ENCODE measurements at regions not wholly inside any gene's neighbourhood (a gene's known extent, or its start where the extent isn't known, plus 50 kb on each side); places are given as distances from the start of the nearest gene placed in this dataset.

DNA sequence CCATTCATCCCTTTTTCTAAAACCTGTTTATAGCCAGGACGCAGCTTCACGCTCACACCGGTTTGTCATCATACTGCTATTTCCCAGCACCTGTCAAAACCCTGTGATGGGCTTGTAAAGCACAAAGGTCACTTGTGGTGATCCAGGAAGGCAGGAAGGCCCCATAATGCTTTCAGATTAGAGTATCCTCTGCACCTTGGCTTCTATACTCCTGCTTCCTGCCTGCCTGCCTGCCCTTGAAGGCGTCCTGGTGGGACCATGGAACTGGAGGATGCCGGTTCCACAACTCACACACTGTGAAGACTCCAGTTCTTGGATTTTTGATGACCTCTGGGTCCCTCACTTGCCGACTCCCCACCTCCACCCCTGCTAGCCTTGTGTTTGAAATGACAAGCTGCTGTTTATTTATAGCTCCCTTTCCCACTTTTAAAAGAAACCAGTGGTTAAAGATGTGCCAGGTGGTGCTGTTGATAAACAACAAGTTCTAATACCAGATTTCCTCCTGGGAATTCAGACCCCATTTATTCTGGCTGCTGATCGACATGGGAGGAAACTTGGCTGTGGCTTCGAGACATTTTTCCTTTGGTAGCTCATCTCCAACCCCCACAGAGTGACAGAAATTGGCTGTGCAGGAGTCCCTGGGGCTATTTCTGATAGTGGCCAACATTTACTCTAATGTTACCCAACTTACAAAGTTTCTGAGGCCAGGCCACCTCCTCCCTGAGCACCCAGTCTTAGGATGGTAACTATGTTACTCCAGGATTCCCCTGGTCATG, 211.5 kb downstream of the KDR start:
- no peak for DNase-seq

DNA sequence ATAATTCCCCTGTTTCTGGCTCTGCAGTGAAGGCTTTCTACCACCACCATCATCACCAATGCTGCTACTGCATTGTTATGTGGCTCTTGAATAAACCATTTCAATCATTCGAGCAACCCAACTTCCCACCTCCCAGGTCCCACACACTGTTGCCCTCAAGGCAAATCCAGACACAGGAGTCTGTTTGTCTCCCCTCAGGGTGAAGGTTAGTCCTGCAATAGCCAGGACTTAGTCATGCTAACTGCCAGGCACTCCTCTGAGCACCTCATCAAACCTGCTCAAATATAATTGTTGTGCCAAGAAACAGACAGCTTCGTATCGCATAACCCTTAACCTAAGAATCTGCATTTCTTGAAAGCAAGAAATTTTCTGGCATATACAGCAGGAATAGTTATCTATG, 213.2 kb downstream of the KDR start:
- no peak for DNase-seq

DNA sequence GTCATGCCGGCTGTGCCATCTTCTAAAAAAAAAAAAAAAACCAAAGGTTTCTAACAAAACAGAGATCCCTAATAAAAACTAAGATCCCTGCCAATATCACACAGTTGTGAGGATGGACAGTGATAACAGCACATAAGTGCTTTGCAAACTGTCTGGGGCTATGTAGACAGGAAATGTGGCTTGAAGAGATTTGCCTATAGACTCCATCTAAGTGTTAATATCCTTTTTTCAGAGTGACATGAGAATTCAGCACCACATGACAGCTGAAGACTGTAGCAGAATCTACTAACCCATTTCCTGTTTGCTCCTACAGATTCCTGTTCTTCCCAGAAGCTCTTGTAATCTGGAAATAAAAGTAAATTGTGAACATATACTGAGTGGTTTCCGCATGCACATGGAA, 215.4 kb downstream of the KDR start:
- DNase-seq = no peak

DNA sequence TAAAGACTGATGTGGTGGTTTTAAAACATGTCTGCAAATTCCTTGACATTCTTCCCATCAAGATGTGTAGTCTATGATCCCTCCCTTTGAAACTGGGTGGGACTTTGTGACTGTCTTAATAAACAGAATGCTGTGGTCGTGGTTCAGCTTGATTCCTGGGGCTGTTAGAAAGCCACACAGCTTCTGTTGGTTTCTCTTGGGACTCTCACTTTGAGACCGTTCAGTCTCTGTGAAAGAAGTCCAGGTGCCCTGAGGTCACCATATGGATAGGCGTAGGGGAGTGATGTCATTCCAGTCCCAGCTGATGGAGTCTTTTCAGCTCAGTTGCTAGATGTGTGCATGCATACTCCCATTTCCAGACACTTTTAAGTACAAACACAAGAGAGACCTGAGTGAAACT, 216.6 kb downstream of the KDR start:
- DNase-seq = no peak

DNA sequence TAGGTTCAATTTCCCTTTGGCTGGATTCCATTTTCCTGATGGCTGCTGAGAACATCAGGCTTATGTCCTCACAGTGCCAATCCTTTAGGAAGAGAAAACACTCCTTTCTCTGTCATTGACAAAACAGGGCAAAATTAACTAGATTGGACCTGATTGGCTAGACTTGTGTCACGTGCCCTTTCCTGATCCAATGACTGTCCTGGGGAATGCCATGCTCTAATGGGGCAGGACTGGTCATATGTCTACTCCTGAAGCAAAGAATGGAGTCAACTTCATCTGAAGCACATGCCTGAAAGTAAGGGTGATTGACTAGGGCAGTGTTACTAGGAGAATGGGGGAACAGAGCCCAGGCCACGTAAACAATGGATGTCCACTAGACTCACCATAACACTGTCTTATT, 220.4 kb downstream of the KDR start:
- no peak for DNase-seq

DNA sequence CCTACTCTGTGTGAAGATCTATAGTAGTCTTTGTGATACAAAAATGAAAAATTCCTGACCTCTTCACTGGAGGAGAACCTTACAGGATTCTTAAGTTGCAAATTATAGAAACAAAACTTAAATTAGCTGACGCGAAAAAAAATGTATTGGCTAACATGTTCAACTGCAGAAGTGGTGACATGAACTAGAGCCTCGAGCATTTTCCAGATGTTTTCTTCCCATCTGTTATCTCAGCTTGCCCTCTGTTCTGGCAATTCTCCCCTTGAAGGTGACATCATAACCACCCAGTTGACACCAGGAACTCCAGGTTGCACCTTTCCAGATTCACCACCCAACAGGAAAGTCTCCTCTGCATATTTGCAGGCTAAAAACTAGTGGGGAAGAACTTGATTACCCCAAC, 222.4 kb downstream of the KDR start:
- DNase-seq = no peak

DNA sequence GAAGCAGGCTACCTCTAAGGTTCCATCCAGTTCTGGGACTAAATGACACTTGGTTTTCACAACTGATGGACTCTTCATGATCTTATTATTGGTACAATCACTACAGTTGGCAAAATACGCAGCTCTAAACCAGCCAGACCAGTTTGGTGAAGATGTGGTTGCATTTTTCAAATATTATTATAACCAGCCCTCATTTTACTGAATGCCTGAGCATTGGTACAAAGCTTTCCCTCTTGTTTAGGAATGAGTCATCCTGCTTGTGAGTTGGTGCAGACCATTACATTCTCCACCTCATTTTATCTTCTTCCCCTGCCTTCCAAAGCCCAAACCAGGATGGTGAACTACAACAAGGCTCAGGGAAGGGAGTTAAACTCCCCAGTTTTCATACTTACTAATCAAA, 223.1 kb downstream of the KDR start:
- no peak for DNase-seq

DNA sequence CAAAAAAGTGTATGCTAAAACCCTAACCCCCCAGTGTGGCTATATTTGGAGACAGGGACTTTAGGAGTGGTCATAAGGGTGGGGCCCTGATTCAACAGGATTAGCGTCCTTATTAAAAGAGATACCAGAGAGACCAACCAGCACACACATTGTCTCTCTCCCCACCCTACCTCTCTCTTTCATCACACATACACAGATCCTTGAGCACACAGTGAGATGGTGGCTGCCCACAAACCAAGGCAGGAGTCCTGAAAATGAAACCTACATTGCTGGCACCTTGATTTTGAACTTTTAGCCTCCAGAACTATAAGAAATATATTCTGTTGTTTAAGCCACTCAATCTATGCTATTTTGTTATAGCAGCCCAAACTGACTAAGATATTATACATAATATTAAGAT, 224.2 kb downstream of the KDR start:
- DNase-seq = no peak

DNA sequence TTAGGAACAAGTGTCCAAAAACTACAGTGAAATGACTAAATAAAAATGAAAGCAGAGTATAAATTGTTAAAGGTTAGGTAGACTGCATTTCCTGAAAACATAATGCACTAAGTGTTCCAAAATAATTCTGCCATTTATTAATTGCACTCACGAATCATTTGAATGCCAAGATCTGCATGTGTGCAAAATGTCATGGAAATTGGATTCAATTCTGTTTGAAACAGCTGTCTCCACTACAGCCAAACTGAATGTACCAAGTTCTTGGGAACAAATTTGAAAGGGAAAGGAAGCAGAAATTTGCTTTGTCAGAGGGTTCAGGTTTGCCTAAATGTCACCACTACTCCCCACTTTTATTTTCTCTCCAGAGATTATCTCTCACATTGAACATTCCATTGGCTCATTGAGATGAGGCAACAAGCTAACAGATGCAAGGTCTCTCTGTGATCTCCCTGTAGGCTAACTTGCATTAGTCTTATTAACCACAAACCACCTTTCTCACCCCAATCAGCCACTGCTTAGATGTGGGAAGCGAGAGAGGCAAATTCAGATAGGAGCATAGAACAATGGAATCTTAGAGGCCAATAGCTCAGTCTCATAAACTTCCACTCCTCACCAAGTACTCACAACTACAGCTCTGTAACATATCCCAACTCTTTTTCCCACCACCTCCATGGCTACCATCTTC, 226.6 kb downstream of the KDR start:
- no peak for DNase-seq

DNA sequence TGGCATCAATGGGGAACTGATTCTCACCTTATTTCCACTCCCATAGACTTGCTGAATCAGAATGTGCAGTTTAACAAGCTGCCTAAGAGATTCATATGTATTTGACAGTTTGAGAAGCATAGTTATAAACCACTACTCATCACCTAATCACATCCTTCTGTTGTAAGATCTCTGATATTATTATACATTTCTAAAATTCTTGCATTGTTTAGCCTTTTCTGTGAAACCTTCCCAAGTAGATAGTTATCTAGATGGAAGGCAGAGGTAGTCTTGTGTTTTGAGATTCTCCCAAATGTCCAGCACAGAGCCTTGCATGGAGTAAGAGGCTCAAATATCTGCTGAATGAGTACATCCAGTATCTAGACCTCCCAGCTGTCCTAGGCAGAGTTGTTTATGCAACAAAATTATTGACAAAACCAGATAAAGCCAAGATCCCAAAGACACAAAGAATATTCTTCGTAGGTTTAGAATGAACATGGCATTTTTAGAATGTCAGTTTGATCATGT, 227.3 kb downstream of the KDR start:
- no peak for DNase-seq

DNA sequence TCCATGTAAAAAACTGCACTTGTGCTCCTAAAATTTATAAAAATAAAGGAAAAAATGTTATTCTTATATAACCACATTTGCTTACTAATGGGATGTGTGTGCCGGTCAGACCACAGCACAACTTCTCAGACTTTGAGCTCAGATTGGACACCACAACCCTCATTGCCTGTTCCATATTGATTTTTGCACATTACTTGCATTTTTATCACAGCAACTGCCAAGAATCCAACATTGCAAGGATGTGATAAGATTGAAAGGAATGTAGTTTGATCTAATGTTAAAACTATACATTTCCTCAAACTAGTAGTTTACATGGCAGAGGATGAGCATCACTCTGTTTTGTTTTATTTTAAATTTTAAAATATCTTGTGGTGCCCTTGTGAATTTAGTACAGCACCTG, 227.8 kb downstream of the KDR start:
- no peak for DNase-seq

DNA sequence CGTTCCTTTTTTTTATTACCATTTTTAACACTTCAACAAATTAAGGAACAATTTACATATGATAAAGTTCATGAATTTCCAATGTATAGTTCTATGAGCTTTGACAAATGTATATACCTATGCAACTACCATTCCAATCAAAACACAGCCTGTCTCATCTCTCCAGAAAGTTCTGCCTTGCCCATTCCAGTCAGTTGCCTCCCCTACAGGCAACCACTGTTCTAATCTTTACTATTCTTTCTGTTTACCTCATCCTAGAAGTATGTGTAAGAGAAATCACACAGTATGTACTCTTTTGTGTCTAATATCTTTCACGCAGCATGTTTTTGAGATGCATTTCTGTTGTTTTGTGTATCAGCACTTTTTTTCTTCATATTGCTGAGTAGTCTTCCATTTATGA, 224.9 kb downstream of the KIT start:
- no peak for DNase-seq

DNA sequence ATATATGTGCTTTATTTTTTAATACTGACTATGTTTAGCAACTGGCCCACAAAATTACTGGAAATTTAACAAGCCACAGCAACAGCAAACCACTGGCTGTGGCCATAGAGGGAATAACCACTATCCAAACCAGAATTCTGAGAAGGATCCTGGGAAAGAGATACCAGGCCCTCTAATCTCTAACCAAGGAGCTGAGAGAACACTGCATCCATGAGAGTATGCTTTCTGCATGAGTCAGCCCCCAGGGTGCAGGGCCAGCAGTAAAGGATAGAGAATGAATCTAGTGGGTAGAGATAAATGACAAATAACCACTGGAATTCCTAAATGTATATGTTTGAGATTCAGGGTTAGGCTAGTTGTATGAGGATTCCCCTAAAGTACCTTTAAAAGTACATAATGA, 221.8 kb downstream of the KIT start:
- DNase-seq = no peak

DNA sequence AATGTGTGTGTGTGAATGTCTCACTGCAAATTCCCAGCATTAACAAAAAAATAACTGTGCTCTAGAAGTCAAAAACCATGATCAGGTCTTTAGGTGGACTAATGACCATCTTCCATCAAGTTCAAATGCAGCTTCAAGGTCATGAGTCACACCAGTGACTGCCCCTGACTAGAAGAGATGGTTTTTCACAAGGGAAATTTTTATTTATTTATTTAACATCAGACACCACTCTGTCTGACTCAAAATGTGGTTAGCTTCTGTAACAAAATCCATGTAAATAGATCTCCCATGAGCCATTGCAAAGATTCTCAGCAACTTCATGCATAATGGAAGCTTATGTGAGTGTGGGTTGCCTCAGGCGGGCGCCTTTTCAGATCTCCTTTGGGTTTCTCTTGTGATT, 219.2 kb downstream of the KIT start:
- no peak for DNase-seq

DNA sequence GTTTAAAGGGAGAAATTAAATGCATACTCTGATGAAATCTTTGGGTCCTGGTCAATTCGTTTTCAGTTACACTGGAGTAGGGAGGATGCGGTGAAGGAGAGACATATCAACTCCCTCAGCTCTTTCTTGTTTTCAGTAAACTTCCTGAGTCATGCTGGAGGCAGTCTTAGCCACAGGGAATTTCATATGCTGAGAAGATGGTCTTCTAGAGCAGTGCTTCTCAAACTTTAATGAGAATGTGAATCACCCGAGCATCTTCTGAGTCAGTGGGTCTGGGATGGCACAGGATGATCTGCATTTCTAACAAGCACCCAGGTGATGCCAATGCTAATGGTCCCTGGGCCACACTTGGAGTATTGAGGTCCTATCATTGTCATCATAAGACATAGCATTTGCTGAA, 214.5 kb downstream of the KIT start:
- DNase-seq = no peak

DNA sequence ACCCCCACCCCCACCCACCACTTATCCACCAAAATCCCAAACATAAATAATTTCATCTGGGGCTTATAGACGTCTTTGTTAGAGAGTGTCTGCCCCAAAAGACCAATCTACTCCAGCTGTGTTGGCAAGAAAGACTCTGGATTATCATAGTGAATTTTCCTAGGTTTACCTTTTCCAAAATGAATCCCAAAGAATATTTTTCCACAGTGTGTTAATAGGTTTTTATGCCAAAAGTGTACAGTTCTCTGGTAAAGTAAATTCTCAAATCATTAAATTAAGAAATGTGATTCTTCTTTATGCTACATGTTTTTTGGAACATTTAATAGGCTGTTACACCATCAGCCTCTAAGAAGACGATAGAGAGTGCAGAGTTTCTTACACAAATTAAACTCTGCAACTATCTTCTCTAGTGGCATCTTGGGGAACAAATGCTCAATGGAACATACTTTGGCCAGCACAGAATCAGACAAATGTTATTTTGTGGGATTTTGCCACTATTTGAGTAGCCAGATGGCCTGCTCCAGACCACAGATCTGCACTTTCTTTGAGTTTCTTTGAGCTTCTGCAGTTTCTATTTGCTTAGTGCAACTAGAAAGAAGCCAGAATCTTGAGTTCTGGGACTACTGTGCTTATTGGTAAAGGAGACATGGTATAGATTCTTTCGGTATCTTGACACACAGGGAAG, 206.0 kb downstream of the KIT start:
- DNase-seq = no peak

DNA sequence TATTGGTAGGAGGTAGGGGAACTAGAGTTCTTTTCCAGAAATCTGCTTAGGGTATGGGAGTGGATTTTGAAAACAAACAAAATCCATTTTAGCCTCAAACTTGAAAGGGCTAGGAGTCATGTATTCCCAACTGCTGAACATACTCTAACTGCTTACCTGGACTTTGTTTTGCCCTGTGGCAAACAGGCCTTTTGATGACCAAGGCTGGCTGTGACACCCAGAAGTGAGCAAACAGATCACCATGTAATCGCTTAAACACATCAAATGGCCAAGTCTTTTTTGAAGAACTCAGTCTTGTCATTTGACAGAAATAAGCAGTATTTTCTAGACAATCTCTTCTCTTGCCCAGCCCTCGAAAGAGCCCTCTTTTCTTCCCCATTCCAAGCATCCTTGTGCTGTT, 203.4 kb downstream of the KIT start:
- no peak for DNase-seq

DNA sequence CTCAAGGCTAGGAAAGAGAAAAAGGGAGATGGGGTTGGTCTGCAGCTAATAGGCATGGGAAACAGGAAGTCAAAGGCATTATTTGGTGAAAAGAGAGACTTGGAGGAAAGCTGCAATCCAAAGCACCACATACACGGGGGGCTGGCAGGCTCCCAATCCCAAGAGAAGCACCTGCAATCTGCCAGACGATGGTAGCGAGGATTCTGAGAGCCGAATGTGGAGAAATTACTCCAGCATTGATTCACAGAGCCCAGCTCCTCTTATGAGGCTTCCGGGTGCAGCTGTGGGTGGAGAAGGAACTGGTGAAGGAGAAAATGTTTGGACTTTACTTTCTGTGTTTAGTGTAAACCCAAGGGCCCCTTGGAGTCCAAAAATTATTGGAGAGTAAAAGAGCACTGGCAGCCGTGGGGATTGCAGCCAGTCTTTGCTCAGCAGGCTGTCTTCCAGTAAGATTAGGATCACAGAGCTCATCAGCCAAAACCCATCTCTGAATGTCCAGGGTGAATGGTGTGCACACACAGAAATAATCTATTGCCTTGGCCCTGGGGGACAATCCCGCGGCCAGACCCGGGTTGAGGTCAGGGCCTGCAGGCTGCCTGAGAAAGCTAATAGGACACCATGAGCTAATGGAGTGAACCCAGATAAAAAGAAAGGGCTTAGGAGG, 197.6 kb downstream of the KIT start:
- DNase-seq = no peak

DNA sequence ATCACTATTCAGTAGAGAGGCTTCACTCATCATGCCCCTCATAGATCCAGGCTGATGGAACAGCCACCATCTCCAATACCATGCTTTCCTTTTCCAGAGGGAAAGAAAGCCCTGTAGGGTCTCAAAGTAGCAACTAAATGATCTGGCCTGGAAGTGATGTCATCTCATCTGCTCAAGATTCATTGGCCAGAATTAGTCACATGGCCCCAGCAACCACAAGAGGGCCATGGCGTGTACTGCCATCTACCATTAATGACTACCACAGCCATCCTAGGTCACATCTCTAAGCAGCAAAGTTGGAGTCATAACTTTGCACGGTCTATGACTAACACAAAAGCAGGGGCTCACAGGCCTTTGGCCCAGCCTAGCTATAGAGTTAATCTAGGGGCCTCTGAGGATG, 194.8 kb downstream of the KIT start:
- DNase-seq = no peak

DNA sequence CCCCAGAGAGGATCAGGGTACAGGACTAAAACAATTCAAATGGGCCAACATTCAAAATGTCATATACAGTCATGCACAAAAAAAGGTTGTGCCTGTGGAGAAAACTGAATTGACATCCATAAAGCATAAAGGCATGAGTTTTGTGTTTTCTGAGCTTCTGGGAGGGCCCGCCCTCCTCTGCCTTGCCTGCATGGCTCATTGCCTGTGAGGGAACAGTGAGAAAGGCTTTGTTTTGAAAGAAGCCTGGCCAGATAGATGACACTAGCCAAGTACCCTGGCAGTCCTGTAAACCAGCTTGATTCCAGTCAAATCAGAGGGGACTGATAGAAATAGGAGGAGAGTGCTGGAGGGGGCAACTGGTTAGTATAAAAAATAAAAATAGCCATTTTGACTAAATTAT, 194.3 kb downstream of the KIT start:
- DNase-seq = no peak

DNA sequence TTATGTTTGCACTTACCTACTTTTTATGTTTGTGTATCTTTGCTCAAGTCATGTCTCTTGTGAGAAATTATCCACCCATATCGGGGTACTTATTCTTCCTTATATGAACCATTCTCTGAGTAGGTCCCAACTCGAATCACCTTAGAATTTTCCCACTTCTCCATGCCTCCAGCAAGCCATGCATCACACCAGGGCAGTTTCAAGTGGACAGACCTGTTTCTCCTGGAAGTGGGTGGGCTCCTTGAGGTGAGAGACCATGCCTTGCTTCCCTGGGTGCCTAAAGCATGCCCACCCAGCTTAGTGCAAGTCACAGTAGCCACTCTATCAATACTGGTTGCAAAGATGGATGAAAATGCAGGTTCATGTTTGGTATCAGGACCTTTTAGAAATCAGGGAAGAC, 187.2 kb downstream of the KIT start:
- no peak for DNase-seq

DNA sequence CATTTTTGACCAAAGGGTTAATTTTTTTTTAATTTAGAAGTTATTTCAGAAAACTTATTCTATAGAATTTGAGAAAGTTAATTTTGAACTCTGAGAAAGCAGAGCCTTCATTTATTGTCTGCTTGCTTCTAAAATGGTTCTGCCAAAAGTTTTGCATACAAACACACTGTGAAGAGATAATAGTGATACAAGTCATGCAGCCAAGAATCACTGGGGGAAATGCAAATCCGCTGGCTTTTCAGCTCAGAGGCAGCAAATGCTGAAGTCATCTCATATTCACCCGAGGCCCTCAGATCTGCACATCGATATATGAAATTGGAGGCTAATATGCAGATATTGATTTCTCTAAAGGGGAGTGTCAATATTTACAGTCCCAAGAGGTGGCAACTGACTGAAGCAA, 186.2 kb downstream of the KIT start:
- DNase-seq = no peak

DNA sequence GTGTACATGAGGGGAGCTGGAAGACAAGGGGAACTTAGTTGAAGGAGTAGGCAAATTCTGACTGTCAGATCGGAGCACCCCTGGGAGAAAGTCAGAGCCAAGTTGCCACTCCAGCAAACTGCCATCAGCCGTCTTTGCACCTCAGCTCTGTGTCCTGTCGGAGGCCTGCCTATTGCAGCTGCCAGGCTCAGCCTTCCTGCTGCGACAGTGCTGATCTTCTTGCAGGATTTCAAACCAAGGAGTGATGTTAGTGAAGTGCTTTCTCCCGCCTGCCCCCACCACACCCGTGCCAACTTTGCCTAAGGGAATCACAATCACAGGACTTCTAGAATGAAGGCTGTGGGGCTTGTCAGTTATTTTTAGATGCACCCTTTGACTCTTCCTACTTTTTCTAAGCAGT, 185.3 kb downstream of the KIT start:
- DNase-seq = no peak

DNA sequence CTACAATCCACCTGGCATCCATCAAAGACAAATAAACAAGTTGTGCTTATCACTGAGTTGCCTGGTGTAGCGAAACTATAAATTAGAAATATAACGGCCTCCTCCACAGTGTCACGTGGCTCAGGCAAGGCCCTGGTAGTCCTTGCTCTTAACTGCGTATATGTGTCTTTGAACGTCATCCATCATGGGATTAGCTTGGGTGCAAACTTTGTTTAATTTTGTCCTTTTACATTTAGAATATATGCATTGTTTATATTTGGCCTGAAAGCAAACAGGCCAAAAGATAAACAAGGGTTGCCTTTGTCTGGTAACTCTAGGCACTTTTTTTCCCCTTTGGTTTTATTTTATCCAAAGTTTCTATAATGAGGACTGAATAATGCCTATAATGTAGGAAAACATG, 184.9 kb downstream of the KIT start:
- no peak for DNase-seq

Measured in NCI-H2227 treated with DMSO at 0.1 percent for 48 hours (cell line).